GM18517 (cell line): ENCODE measurements at regions not wholly inside any gene's neighbourhood (a gene's known extent, or its start where the extent isn't known, plus 50 kb on each side); places are given as distances from the start of the nearest gene placed in this dataset.

Experiments
- ATAC-seq: cut with Tn5 transposase; IDR thresholded peaks from one replicate; pipeline ENCODE4 v1.9.1; 2021; ENCODE audit warnings: mild to moderate bottlenecking, moderate library complexity; ENCODE audit not compliant: unreplicated experiment

- ATAC-seq: no peak
Measured at GRCh38 chr5:164881442-164881841, 1376.0 kb downstream of the MAT2B start.

DNA sequence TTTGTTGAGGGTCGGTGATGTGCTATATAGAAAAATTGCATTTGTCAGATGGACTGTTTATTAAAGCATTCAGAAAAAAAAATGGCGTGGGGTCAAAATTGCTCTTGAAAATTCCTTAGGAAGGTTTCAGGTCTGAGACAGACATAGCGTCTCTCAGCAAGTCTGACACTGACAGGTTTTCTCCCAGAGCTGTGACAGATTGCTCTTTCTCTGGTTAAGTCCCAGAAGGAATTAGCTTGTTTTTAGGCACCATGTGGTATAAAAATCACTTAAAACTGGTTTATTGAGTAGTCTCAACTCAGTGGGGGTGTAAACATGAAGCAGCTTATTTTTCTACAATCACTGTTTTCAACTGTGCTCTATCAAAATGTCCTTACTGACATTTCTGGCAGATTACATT lies 1379.8 kb downstream of the MAT2B start:
- no peak for ATAC-seq

DNA sequence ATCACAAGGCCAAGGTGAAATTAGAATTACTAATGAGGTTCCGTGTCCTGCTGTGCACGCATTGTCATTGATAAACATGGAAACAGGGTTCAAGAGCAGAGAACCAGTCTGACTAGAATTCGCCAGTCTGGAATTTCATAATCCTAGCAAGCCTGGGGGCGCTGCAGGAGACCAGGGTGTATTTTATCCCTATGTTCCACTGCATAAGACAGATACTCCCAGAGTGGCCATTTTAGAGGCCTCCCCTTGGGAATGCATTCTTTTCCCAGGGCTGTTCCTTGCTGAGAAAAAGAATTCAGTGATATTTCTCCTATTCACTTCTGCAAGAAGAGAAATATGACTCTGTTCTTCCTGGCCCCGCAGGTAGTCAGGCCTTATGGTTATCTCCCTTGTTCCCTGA lies 1387.7 kb downstream of the MAT2B start:
- no peak for ATAC-seq

GRCh38 chr5:164898705-164899104 lies 1393.3 kb downstream of the MAT2B start:
- ATAC-seq: no peak

DNA sequence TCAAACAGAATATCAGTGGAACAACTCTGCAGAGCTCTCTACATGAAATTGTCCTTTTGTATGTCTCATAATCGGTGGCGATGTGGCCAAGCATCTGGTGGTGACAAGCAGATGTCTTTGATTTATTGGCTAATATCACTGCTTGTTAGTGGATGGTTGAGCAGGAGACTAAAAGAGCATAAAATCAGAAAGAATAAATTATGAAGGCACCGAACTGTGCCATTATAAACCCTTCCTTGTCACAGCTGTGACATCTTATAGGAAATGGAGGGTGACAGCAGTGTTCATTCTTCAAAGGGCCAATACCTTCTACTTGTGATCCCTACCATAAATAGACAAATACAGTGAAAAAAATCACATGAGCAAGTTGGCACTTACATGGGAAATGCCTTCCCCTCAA lies 1404.3 kb downstream of the MAT2B start:
- no peak for ATAC-seq

GRCh38 chr5:164921722-164922121 lies 1416.3 kb downstream of the MAT2B start:
- ATAC-seq: no peak

DNA sequence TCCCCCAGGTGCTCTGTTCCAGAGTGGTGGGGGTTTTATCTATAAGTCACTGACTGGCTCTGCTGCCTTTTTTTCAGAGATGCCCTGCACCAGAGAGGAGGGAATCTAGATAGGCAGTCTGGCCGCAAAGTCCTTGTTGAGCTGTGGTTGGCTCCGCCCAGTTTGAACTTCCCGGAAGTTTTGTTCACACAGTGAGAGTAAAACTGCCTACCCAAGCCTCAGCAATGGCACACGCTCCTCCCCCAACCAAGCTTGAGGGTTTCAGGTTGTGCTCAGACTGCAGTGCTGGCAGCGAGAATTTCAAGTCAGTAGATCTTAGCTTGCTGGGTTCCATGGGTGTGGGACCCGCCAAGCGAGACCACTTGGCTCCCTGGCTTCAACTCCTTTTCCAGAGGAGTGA lies 1428.6 kb downstream of the MAT2B start:
- ATAC-seq: no peak

DNA sequence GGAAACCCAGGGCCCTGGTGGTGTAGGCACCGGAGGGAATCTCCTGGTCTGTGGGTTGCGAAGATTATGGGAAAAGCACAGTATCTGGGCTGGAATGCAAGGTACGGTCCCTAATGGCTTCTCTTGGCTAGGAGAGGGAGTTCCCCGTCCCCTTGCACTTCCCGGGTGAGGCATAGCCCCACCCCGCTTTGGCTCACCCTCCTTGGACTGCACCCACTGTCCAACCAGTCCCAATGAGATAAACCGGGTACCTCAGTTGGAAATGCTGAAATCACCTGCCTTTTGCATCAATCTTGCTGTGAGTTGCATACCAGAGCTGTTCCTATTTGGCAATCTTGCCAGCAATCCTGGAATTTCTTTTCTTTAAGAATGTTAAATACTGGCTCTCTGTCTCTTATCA lies 1429.1 kb downstream of the MAT2B start:
- ATAC-seq: no peak

- no peak for ATAC-seq
Measured at GRCh38 chr5:164941132-164941531, 1435.7 kb downstream of the MAT2B start.

DNA sequence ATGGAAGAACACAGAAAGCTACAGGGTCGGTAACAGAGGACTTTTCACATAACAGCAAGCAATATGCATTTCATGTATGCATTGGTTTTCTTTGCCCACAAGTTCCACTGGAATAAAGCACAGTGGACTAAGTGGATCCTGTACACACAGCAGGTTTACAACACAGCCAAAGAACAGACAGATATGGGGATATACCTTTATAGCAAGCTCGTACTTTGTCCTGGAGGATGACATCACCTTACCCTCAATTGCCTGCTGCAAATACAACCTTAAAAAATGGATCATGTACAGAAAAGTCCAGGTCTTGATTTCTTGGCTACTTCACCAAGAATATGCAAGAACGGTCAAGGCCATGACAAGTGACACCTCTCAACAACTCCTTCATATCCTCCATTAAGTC lies 1445.5 kb downstream of the MAT2B start:
- ATAC-seq: no peak

DNA sequence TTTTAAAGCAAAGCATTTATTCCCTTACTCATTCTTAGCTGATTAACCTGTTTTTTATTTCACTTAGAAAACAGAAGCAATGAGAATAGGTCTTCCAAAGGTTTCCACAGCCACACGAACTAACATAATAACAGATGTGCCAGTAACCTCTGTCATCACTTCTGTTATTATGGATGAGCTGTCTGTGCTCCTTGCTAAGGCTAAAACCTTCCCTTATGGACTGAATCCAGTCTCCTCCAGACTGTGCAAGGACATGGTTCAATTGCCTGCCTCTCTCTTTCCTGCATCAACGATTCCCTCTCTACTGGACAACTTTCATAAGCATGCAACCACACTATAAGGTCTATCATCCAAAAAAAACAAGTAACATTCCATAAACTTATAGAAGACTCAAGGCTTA lies 1446.2 kb downstream of the MAT2B start:
- ATAC-seq: no peak

DNA sequence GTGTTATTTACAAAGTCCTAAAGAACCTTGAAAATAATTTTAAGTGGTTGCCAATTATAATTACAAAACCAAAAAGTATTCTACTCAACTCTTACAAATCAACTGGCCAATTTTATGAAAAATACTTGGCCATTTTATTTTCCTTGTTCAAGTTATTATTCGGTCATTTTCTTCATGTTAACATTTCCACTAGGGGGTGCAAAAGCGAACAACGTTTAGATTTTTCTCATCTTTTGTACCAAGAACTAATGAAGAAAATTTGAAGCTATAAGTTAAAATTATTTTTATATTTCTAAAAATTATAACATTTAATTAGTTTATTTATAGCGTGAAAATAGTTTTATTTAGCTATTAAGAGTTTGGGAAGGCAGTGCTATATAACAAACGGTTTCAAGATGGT lies 1453.3 kb downstream of the MAT2B start:
- ATAC-seq: no peak

- ATAC-seq: no peak
Measured at GRCh38 chr5:164959761-164960160, 1454.3 kb downstream of the MAT2B start.

DNA sequence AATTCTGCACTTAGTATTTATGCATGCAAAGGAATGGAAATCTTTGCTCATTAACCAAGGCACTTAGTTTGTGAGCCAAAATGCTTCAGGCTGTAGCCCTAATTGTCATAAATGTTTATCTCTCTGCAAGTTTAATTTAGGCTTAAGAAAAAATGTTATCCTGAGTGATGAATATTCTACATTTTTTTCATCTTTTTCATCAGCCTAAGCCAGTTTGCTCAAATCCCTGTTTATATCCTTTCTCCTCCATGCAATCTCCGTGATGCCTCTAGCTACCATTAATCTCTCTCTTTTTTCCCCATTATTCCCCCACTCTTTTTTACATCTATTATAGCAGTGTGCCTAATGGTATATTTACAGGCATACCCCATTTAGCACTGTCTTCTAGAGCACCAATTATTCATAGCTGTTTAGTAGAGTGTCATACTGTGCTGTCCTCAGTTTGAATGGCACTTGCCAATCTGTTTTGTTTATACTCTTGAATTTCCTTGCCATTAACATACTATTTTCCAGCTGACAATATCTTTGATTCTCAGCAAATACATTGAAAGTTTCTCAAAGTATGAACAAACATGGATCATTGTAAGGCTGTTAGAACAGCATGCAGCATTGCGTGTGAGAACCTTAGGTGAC lies 1457.0 kb downstream of the MAT2B start:
- no peak for ATAC-seq

DNA sequence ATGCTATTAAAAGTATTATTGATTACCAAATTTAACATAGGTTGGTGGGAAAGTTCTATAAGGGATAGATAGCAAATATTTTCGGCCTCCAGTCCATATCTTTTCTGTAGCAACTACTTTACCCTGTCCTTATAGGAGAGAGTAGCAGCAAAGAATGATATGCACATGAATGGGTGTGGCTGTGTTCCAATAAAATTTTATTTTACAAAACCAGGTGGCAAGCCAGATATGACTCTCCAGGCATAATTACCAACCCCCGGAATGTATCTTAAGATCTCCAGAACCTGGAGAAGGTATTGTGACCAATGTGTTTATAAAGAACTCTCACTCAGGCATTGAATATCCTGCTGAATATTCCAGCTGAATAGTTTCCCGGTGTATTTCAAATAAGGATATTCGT lies 1461.2 kb downstream of the MAT2B start:
- no peak for ATAC-seq

GRCh38 chr5:164967354-164967753 lies 1461.9 kb downstream of the MAT2B start:
- ATAC-seq: no peak

GRCh38 chr5:164972973-164973372 lies 1467.6 kb downstream of the MAT2B start:
- ATAC-seq: no peak

DNA sequence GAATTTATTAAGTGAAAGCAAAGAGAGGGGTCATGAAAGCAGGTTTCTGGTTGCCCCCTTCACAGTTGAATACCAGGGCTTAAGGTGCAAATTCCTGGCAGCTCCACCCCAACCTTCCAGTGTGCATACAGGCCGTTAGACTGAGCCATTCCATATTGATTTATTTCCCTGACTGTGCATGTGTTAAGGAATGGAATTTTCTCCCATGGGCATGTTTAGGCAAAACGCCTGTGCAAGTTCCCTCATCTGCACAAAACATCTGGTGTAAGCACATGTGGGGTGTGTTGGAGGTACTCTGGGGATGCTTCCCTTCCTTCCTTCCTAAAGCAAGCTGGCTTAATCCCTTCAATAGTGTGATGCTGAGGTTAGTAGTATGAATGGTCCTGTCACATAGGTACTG lies 1470.6 kb downstream of the MAT2B start:
- no peak for ATAC-seq

- no peak for ATAC-seq
Measured at GRCh38 chr5:164980480-164980879, 1475.1 kb downstream of the MAT2B start.

DNA sequence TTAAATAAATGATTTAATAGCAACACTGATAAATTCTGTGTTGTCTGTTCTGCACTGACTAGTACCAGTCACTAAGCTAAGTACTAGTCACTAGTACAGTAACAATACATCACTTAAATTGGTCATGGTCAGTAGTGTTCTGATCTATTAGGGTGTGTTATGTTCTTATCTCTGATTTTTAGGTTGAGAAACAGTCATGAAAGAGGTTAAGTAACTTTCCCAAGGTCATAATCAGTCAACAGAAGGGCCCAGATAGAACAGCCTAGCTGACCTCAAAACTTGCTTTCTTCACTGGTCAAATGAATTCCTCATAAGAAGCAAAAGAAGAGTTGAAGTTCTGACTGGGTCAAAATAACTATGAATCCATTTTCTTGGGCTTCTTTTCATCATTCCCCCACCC lies 1492.7 kb downstream of the MAT2B start:
- ATAC-seq: no peak

- no peak for ATAC-seq
Measured at GRCh38 chr5:164998590-164998989, 1493.2 kb downstream of the MAT2B start.

GRCh38 chr5:165000479-165001190 lies 1495.2 kb downstream of the MAT2B start:
- ATAC-seq: no peak

DNA sequence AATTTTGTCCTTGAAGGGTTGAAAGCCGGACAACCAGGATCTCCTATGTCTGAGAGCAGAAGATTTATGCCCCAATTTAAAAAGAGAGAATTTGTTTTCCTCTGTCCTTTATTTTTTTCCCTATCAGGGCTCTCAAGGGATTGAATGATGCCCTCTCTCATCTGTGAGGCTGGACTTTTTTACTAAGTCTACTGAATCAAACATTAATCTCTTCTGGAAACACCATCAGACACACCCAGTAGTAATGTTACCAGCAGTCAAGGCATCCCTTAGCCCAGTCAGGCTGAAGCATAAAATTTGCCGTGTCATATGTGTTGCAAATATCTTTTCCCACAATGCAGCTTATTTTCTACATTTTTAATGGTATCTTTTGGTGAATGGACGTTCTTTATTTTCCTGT lies 1497.9 kb downstream of the MAT2B start:
- no peak for ATAC-seq
